HEK293T (cell line): ENCODE measurements at regions not wholly inside any gene's neighbourhood (a gene's known extent, or its start where the extent isn't known, plus 50 kb on each side); places are given as distances from the start of the nearest gene placed in this dataset.

Experiments
- ARNT ChIP-seq: fragments of 450-650 bp; IDR thresholded peaks from 2 replicates; pipeline ENCODE4 v1.6.1; 2017; ENCODE audit warnings: mild to moderate bottlenecking
- BHLHE40 ChIP-seq: fragments of 450-650 bp; IDR thresholded peaks from 2 replicates; pipeline ENCODE4 v1.6.1; 2016; ENCODE audit warnings: mild to moderate bottlenecking, moderate library complexity, borderline replicate concordance
- FOXA1 ChIP-seq: fragments of 450-650 bp; IDR thresholded peaks from 2 replicates; pipeline ENCODE4 v1.6.1; 2016; ENCODE audit warnings: mild to moderate bottlenecking
- FOXM1 ChIP-seq: fragments of 450-650 bp; IDR thresholded peaks from 2 replicates; pipeline ENCODE4 v1.6.1; 2017; ENCODE audit warnings: mild to moderate bottlenecking, borderline replicate concordance
- LEF1 ChIP-seq: fragments of 450-650 bp; IDR thresholded peaks from 2 replicates; pipeline ENCODE4 v1.6.1; 2017; ENCODE audit warnings: mild to moderate bottlenecking, borderline replicate concordance
- NFRKB ChIP-seq: fragments of 450-650 bp; IDR thresholded peaks from 2 replicates; pipeline ENCODE4 v1.6.1; 2016; ENCODE audit warnings: mild to moderate bottlenecking, moderate library complexity
- PKNOX1 ChIP-seq: fragments of 450-650 bp; IDR thresholded peaks from 2 replicates; pipeline ENCODE4 v1.6.1; 2016
- SP1 ChIP-seq: fragments of 450-650 bp; IDR thresholded peaks from 2 replicates; pipeline ENCODE4 v1.6.1; 2017
- SUZ12 ChIP-seq: fragments of 450-650 bp; IDR thresholded peaks from 2 replicates; pipeline ENCODE4 v1.6.1; 2016; ENCODE audit warnings: mild to moderate bottlenecking
- TARDBP ChIP-seq: fragments of 450-650 bp; IDR thresholded peaks from 2 replicates; pipeline ENCODE4 v1.6.1; 2016

- TF ChIP-seq SUZ12 (no peak), LEF1 (no peak), FOXA1 (no peak), BHLHE40 (no peak), FOXM1 (no peak), ARNT (no peak), SP1 (no peak), TARDBP (no peak), NFRKB (no peak), PKNOX1 (no peak)
Measured at GRCh38 chr5:29879401-29879800, 1314.1 kb upstream of the CDH6 start.
